H1 (cell line): ENCODE measurements at regions not wholly inside any gene's neighbourhood (a gene's known extent, or its start where the extent isn't known, plus 50 kb on each side); places are given as distances from the start of the nearest gene placed in this dataset.

Experiments used
- CTCF ChIA-PET: fragments of 300-600 bp; sonication (Branson Sonifier 250); formaldehyde crosslinking; loops from one replicate; lab custom pipeline; 2021; ENCODE audit not compliant: partially characterized antibody; lab: Charles Lee
- POLR2A ChIA-PET: fragments of 300-600 bp; sonication (Branson Sonifier 250); formaldehyde crosslinking; loops from one replicate; lab custom pipeline; 2021; ENCODE audit warnings: inconsistent platforms; ENCODE audit not compliant: partially characterized antibody; lab: Charles Lee
- DNase-seq, 2 experiments: peaks; one replicate each; pipeline versions ENCODE4 v3.0.0 to v3.0.0-alpha.2; 2010 to 2022; ENCODE audit warnings: low spot score in 2 of 2, low read depth in 1 of 2, mixed read lengths in 1 of 2
- FAIRE-seq: peaks from 2 replicates; lab custom pipeline; 2011; peaks lifted over from hg19 to GRCh38; lab: Jason Lieb, UNC
- H2AFZ ChIP-seq: 2 replicates; pipeline ENCODE4 v1.8.1; 2012; ENCODE audit warnings: low read length, inconsistent platforms
- H2AK5ac ChIP-seq: 2 replicates; pipeline ENCODE4 v1.6.1; 2013; ENCODE audit warnings: low read depth, low read length
- H2BK120ac ChIP-seq: replicated peaks from 2 replicates; pipeline ENCODE3; 2013; ENCODE audit warnings: low read depth, low read length, inconsistent platforms
- H2BK12ac ChIP-seq: 2 replicates; pipeline ENCODE4 v1.6.1; 2013; ENCODE audit warnings: low read depth, low read length
- H2BK15ac ChIP-seq: 2 replicates; pipeline ENCODE4 v1.6.1; 2013; ENCODE audit warnings: low read length
- H2BK20ac ChIP-seq: 2 replicates; pipeline ENCODE4 v1.6.1; 2013; ENCODE audit warnings: low read length
- H2BK5ac ChIP-seq: 2 replicates; pipeline ENCODE4 v1.6.1; 2013; ENCODE audit warnings: low read depth, low read length
- H3K14ac ChIP-seq: 2 replicates; pipeline ENCODE4 v1.6.1; 2013; ENCODE audit warnings: inconsistent platforms; ENCODE audit not compliant: insufficient read length
- H3K18ac ChIP-seq: 2 replicates; pipeline ENCODE4 v1.6.1; 2013; ENCODE audit warnings: low read length; ENCODE audit errors: extremely low read depth
- H3K23ac ChIP-seq: 2 replicates; pipeline ENCODE4 v1.6.1; 2013; ENCODE audit warnings: inconsistent platforms; ENCODE audit not compliant: insufficient read length
- H3K23me2 ChIP-seq: 2 replicates; pipeline ENCODE4 v1.6.1; 2013; ENCODE audit warnings: low read depth, low read length
- H3K27ac ChIP-seq: 2 replicates; pipeline ENCODE4 v1.6.1; 2011; ENCODE audit warnings: low read depth, low read length, inconsistent platforms
- H3K27me3 ChIP-seq, 4 experiments: replicated peaks in 1 of 4; 1 replicate in 1 of 4; 2 replicates in 3 of 4; pipeline versions ENCODE4 v1.6.1 to v1.8.1; 2011 to 2013; ENCODE audit warnings: low read length in 3 of 4, mild to moderate bottlenecking in 3 of 4, inconsistent platforms in 2 of 4, mixed read lengths in 2 of 4, moderate library complexity in 1 of 4; ENCODE audit not compliant: control insufficient read depth in 3 of 4, insufficient read depth in 3 of 4; ENCODE audit errors: extremely low read depth in 1 of 4
- H3K36me3 ChIP-seq, 4 experiments: 2 replicates each; pipeline versions ENCODE4 v1.6.1 to v1.8.1; 2011 to 2013; ENCODE audit warnings: mild to moderate bottlenecking in 4 of 4, low read length in 3 of 4, moderate library complexity in 2 of 4, control low read depth in 1 of 4, inconsistent platforms in 1 of 4; ENCODE audit not compliant: insufficient read depth in 4 of 4, control insufficient read depth in 2 of 4
- H3K4ac ChIP-seq: replicated peaks from 2 replicates; pipeline ENCODE3; 2013; ENCODE audit warnings: low read length, low read depth, mixed read lengths, inconsistent platforms; ENCODE audit not compliant: insufficient read length
- H3K4me1 ChIP-seq, 4 experiments: replicated peaks in 1 of 4; 1 replicate in 1 of 4; 2 replicates in 3 of 4; pipeline versions ENCODE4 v1.6.1 to v1.8.1; 2011 to 2013; ENCODE audit warnings: low read length in 3 of 4, inconsistent platforms in 2 of 4, mixed read lengths in 1 of 4; ENCODE audit not compliant: insufficient read depth in 4 of 4, control insufficient read depth in 3 of 4
- H3K4me2 ChIP-seq, 2 experiments: 2 replicates each; pipeline versions ENCODE4 v1.6.1 to v1.8.1; 2011 to 2013; ENCODE audit warnings: low read depth in 2 of 2, low read length in 2 of 2, control low read depth in 1 of 2, inconsistent platforms in 1 of 2, mild to moderate bottlenecking in 1 of 2; ENCODE audit not compliant: insufficient read depth in 1 of 2
- H3K4me3 ChIP-seq, 4 experiments: fragments of 200-600, 300-600 bp in 1 of 4; sonication (generic), shearing (Covaris generic), sonication (Bioruptor Twin) in 1 of 4; 2 replicates each; pipeline versions ENCODE4 v1.5.1 to v1.8.1; 2011 to 2016; ENCODE audit warnings: low read length in 4 of 4, low read depth in 3 of 4, control low read depth in 2 of 4, inconsistent platforms in 2 of 4, mild to moderate bottlenecking in 2 of 4, mixed read lengths in 1 of 4, moderate library complexity in 1 of 4; ENCODE audit not compliant: insufficient read depth in 2 of 4; ENCODE audit errors: extremely low read depth in 1 of 4
- H3K56ac ChIP-seq: replicated peaks from 2 replicates; pipeline ENCODE3; 2013; ENCODE audit warnings: low read depth, mild to moderate bottlenecking, mixed read lengths, low read length, inconsistent platforms; ENCODE audit not compliant: insufficient read length
- H3K79me1 ChIP-seq: 2 replicates; pipeline ENCODE4 v1.6.1; 2013; ENCODE audit warnings: low read depth, low read length, control low read depth
- H3K79me2 ChIP-seq, 2 experiments: 2 replicates each; pipeline versions ENCODE4 v1.6.1 to v1.8.1; 2012 to 2013; ENCODE audit warnings: low read length in 2 of 2, mild to moderate bottlenecking in 2 of 2, inconsistent platforms in 1 of 2; ENCODE audit not compliant: insufficient read depth in 2 of 2, control insufficient read depth in 1 of 2
- H3K9ac ChIP-seq, 4 experiments: replicated peaks in 1 of 4; 1 replicate in 1 of 4; 2 replicates in 3 of 4; pipeline versions ENCODE4 v1.6.1 to v1.8.1; 2011 to 2013; ENCODE audit warnings: low read depth in 3 of 4, low read length in 3 of 4, control low read depth in 2 of 4, mild to moderate bottlenecking in 2 of 4, moderate library complexity in 2 of 4, inconsistent platforms in 1 of 4; ENCODE audit errors: extremely low read depth in 1 of 4
- H3K9me3 ChIP-seq, 2 experiments: 2 replicates each; pipeline versions ENCODE4 v1.6.1 to v1.8.1; 2012 to 2013; ENCODE audit warnings: mild to moderate bottlenecking in 2 of 2, moderate library complexity in 2 of 2, control low read depth in 1 of 2, inconsistent platforms in 1 of 2, low read depth in 1 of 2, low read length in 1 of 2, mixed read lengths in 1 of 2; ENCODE audit not compliant: insufficient read depth in 2 of 2
- H4K20me1 ChIP-seq, 2 experiments: replicated peaks in 1 of 2; 2 replicates each; pipeline versions ENCODE3 to v1.8.1; 2011 to 2013; ENCODE audit warnings: inconsistent platforms in 2 of 2, low read length in 2 of 2, mild to moderate bottlenecking in 1 of 2; ENCODE audit not compliant: insufficient read depth in 2 of 2, control insufficient read depth in 1 of 2
- H4K5ac ChIP-seq: 2 replicates; pipeline ENCODE4 v1.6.1; 2013; ENCODE audit warnings: low read length, low read depth, mixed read lengths, inconsistent platforms; ENCODE audit not compliant: insufficient read length
- H4K8ac ChIP-seq: 2 replicates; pipeline ENCODE4 v1.8.0; 2013; ENCODE audit warnings: mild to moderate bottlenecking, moderate library complexity, low read length, inconsistent platforms; ENCODE audit not compliant: insufficient read depth; ENCODE audit errors: extremely low read depth
- H4K91ac ChIP-seq: replicated peaks from 2 replicates; pipeline ENCODE3; 2013; ENCODE audit warnings: low read length, mixed read lengths, inconsistent platforms; ENCODE audit not compliant: insufficient read length
- CREB1 ChIP-seq: IDR thresholded peaks from 2 replicates; pipeline ENCODE4 v1.6.1; 2012; ENCODE audit warnings: inconsistent platforms
- CTCF ChIP-seq, 3 experiments: IDR thresholded peaks; 1 replicate in 2 of 3; 2 replicates in 1 of 3; pipeline versions ENCODE4 v1.5.1 to v1.6.1; 2011; ENCODE audit warnings: low read length in 3 of 3, mild to moderate bottlenecking in 3 of 3, inconsistent platforms in 2 of 3, low read depth in 1 of 3, moderate library complexity in 1 of 3; ENCODE audit not compliant: insufficient read depth in 1 of 3; ENCODE audit errors: control extremely low read depth in 1 of 3
- EZH2 ChIP-seq: fragments of 200-600 bp; sonication (generic); IDR thresholded peaks from 2 replicates; pipeline ENCODE4 v1.7.1; 2012; ENCODE audit warnings: low read depth, mild to moderate bottlenecking, moderate library complexity, low read length, inconsistent platforms; ENCODE audit not compliant: severe bottlenecking
- POLR2AphosphoS5 ChIP-seq: IDR thresholded peaks from 2 replicates; pipeline ENCODE4 v1.6.1; 2011; ENCODE audit warnings: low read depth, low read length
- RAD21 ChIP-seq, 2 experiments: IDR thresholded peaks in 1 of 2; conservative IDR thresholded peaks in 1 of 2; 2 replicates each; pipeline ENCODE4 v1.6.1; 2011; ENCODE audit warnings: low read depth in 2 of 2, low read length in 2 of 2, improper control_type of control experiment in 1 of 2, inconsistent platforms in 1 of 2, mild to moderate bottlenecking in 1 of 2, moderate library complexity in 1 of 2
- TBP ChIP-seq: IDR thresholded peaks from 2 replicates; pipeline ENCODE4 v1.6.1; 2011; ENCODE audit warnings: low read depth, low read length, improper control_type of control experiment
- YY1 ChIP-seq: IDR thresholded peaks from 2 replicates; pipeline ENCODE4 v1.6.1; 2011; ENCODE audit warnings: low read depth, mild to moderate bottlenecking, low read length
- WGBS, 2 experiments: shearing (Covaris generic) in 1 of 2; methylation state at CpG; one replicate each; pipeline versions ENCODE4 v1.1.6 to v1.1.7; 2013 to 2015; ENCODE audit warnings: low lambda C conversion rate in 2 of 2, mixed read lengths in 2 of 2, inconsistent platforms in 1 of 2, low coverage in 1 of 2, missing lambda C conversion rate in 1 of 2; ENCODE audit not compliant: insufficient replicate concordance in 2 of 2, insufficient coverage in 1 of 2, insufficient read length in 1 of 2; ENCODE audit errors: extremely low coverage in 1 of 2, missing lambda C conversion rate in 1 of 2; 5-methylcytosine and 5-hydroxymethylcytosine counted together
- TF ChIP-seq, protein P1 (sequence below): IDR thresholded peaks from 2 replicates; pipeline ENCODE4 v1.6.1; 2011; ENCODE audit warnings: low read length, improper control_type of control experiment

- Histone ChIP-seq H2AFZ (no peak overlapping the region), H2BK120ac (no peak overlapping the region), H3K23me2 (no peaks in the 10 kb centered on the region), H3K56ac (no peak overlapping the region), H3K23ac (no peak overlapping the region), H3K4me2 (no peak overlapping the region), H3K9me3 (no peaks in the 10 kb centered on the region), H3K27me3 (peaks cover 0 to 7% (median 0%) of the 10 kb centered on the region in 4 experiments; a peak in 2 of 7 replicates), H3K36me3 (no peaks in the 10 kb centered on the region), H3K4me3 (no peak overlapping the region), H2BK12ac (no peak overlapping the region), H4K91ac (no peak overlapping the region), H2BK15ac (no peak overlapping the region; the same call in 1 of the 2 replicates), H3K4ac (no peak overlapping the region), H3K27ac (no peak overlapping the region), H4K20me1 (no peaks in the 10 kb centered on the region), H3K4me1 (no peaks in the 10 kb centered on the region), H2AK5ac (no peak overlapping the region), H3K79me2 (no peaks in the 10 kb centered on the region), H3K79me1 (no peaks in the 10 kb centered on the region), H2BK20ac (no peak overlapping the region), H3K14ac (no peak overlapping the region), H3K18ac (no peak overlapping the region), H4K8ac (no peak overlapping the region), H2BK5ac (no peak overlapping the region), H4K5ac (no peak overlapping the region), H3K9ac (no peak overlapping the region)
- FAIRE-seq (peak; percentile 88), DNase-seq (peak; percentile 64 to 96)
- ChIA-PET CTCF (interaction anchor here (0.5 to 3.8 kb wide), 72 partner anchors 9 to 639 kb away, joined by 3 to 40 read pairs (median 4); partner anchors contain the start of gene CLDN14), POLR2A (no interaction called here)
- WGBS, 2 experiments: 44% methylated on average over 19 of the region's 19 CpGs; no CpG with 5 or more reads in 1 of the 2 experiments
- TF ChIP-seq CREB1: no peak
- peak; percentile 74 to 79 for TF ChIP-seq RAD21 (IDR thresholded peaks at IDR 0.05 in 1 of 2, conservative IDR thresholded peaks at IDR 0.05 in 1 of 2; ENCODE audit: low read depth in 2 of 2, low read length in 2 of 2)
- TF ChIP-seq TBP: peak; percentile 31; the same call in 1 of the 2 replicates
- TF ChIP-seq POLR2AphosphoS5: no peak
- TF ChIP-seq EZH2: no peak
- TF ChIP-seq, protein P1, sequence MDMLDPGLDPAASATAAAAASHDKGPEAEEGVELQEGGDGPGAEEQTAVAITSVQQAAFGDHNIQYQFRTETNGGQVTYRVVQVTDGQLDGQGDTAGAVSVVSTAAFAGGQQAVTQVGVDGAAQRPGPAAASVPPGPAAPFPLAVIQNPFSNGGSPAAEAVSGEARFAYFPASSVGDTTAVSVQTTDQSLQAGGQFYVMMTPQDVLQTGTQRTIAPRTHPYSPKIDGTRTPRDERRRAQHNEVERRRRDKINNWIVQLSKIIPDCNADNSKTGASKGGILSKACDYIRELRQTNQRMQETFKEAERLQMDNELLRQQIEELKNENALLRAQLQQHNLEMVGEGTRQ: 0 out of 2 replicates have a peak, but pooled peaks have one; percentile 25
- TF ChIP-seq CTCF (IDR thresholded peaks at IDR 0.05; ENCODE audit: control extremely low read depth in 1 of 3, insufficient read depth in 1 of 3, low read depth in 1 of 3, low read length in 3 of 3): peak; percentile 82 to 88 (median 84)
- TF ChIP-seq YY1: 0 out of 2 replicates have a peak, but pooled peaks have one; percentile 10
Observed at GRCh38 chr21:36630485-36631206, 68.3 kb upstream of the SIM2 start.
